Transverse colon (tissue), 4 donors: ENCODE measurements at regions not wholly inside any gene's neighbourhood (a gene's known extent, or its start where the extent isn't known, plus 50 kb on each side); places are given as distances from the start of the nearest gene placed in this dataset.

ENCODE experiments used
- DNase-seq: peaks from one replicate; pipeline ENCODE4 v3.0.0-alpha.2; 2019
- H3K27ac ChIP-seq, 4 donors: fragments of 200-600 bp; sonication (generic); 2 replicates each; pipeline ENCODE4 v1.5.1; 2016 to 2018; ENCODE audit warnings: inconsistent platforms in 4 of 4
- H3K27me3 ChIP-seq: fragments of 200-600 bp; sonication (generic); 2 replicates; pipeline ENCODE4 v1.5.1; 2017; ENCODE audit warnings: inconsistent platforms
- H3K36me3 ChIP-seq, 4 donors: fragments of 200-600 bp; sonication (generic); 2 replicates each; pipeline ENCODE4 v1.5.1; 2017 to 2019; ENCODE audit warnings: inconsistent platforms in 4 of 4
- H3K4me1 ChIP-seq, 4 donors: fragments of 200-600 bp; sonication (generic); 2 replicates each; pipeline ENCODE4 v1.5.1; 2017 to 2020; ENCODE audit warnings: inconsistent platforms in 4 of 4
- H3K4me3 ChIP-seq, 4 donors: fragments of 200-600 bp; sonication (generic); 1 replicate in 1 of 4; 2 replicates in 3 of 4; pipeline versions ENCODE4 v1.5.1 to v1.6.1; 2017 to 2019; ENCODE audit warnings: inconsistent platforms in 4 of 4
- H3K9me3 ChIP-seq, 2 donors: fragments of 200-600 bp; sonication (generic); 2 replicates each; pipeline ENCODE4 v1.5.1; 2017 to 2019; ENCODE audit warnings: inconsistent platforms in 2 of 2
- CTCF ChIP-seq, 5 experiments: fragments of 200-600 bp in 3 of 5; fragments of 450-650 bp in 2 of 5; sonication (generic) in 3 of 5; IDR thresholded peaks; 1 replicate in 2 of 5; 2 replicates in 3 of 5; pipeline ENCODE4 v1.5.1; 2016 to 2017; ENCODE audit warnings: antibody characterized with exemption in 5 of 5, inconsistent platforms in 3 of 5, mild to moderate bottlenecking in 2 of 5, moderate library complexity in 1 of 5
- EP300 ChIP-seq: sonication (generic); formaldehyde crosslinking; IDR thresholded peaks from one replicate; pipeline ENCODE4 v1.6.1; 2017; ENCODE audit warnings: antibody characterized with exemption, low read depth
- POLR2A ChIP-seq: fragments of 450-650 bp; IDR thresholded peaks from one replicate; pipeline ENCODE4 v1.6.1; 2016; ENCODE audit warnings: antibody characterized with exemption, mild to moderate bottlenecking, moderate library complexity
- POLR2AphosphoS5 ChIP-seq, 3 donors: sonication (generic); formaldehyde crosslinking; IDR thresholded peaks; one replicate each; pipeline ENCODE4 v1.6.1; 2016; ENCODE audit warnings: antibody characterized with exemption in 3 of 3
- WGBS, 2 donors: methylation state at CpG; one replicate each; pipeline ENCODE4 v1.1.5; 2018; ENCODE audit warnings: low coverage in 1 of 2; 5-methylcytosine and 5-hydroxymethylcytosine counted together
- in situ Hi-C, 4 donors: fragments of 200-750 bp; cut with MboI; loops; one replicate each; pipeline versions ENCODE4 v1.15.0 to v1.15.1; 2017; ENCODE audit warnings: low sequenced_read_pairs in 3 of 4, low pct_ligation_motif_present in 1 of 4, low pct_unique_long_range_greater_than_20kb in 1 of 4
- intact Hi-C: fragments of 100-400 bp; cut with DNase I; formaldehyde crosslinking; loops from one replicate; pipeline ENCODE4 v1.15.1; 2023; ENCODE audit warnings: low total_unique reads

- no peaks in the 10 kb centered on the region for H3K4me1 ChIP-seq
- no peaks in the 10 kb centered on the region for H3K27me3 ChIP-seq
- WGBS, 2 donors, result 20% methylated on average over 2 of the region's 2 CpGs; no CpG with 5 or more reads in 1 of the 2 donors
- no peaks in the 10 kb centered on the region for H3K9me3 ChIP-seq
- TF ChIP-seq POLR2AphosphoS5 (IDR thresholded peaks at IDR 0.05) (no peak), CTCF (IDR thresholded peaks at IDR 0.05) (no peak), POLR2A (no peak), EP300 (no peak)
- no peak overlapping the region for H3K27ac ChIP-seq
- in situ Hi-C loops, result no loop called here
- intact Hi-C loops, result no loop called here
- H3K4me3 ChIP-seq, result no peak overlapping the region
- H3K36me3 ChIP-seq, result no peaks in the 10 kb centered on the region
- DNase-seq, result no peak
Measured at GRCh38 chrX:42531441-42531840, 246.5 kb downstream of the PPP1R2C start.

- H3K9me3 ChIP-seq, result no peaks in the 10 kb centered on the region
- intact Hi-C loops, result no loop called here
- TF ChIP-seq EP300, result no peak
- TF ChIP-seq POLR2AphosphoS5 (IDR thresholded peaks at IDR 0.05), result no peak
- no peak for TF ChIP-seq POLR2A
- no peak for TF ChIP-seq CTCF (IDR thresholded peaks at IDR 0.05)
- no peaks in the 10 kb centered on the region for H3K27me3 ChIP-seq
- in situ Hi-C loops, result no loop called here
- no peak overlapping the region for H3K27ac ChIP-seq
- no peaks in the 10 kb centered on the region for H3K4me1 ChIP-seq
- H3K4me3 ChIP-seq, result no peak overlapping the region
- no peak for DNase-seq
- WGBS, 2 donors, result 88% methylated on average over 1 of the region's 1 CpG; no CpG with 5 or more reads in 1 of the 2 donors
- no peaks in the 10 kb centered on the region for H3K36me3 ChIP-seq
Measured at GRCh38 chrX:42530027-42530426, 247.9 kb downstream of the PPP1R2C start.

- intact Hi-C loops (no loop called here), in situ Hi-C loops (no loop called here)
- Histone ChIP-seq H3K36me3 (no peaks in the 10 kb centered on the region), H3K4me3 (no peak overlapping the region), H3K27me3 (no peaks in the 10 kb centered on the region), H3K27ac (no peak overlapping the region), H3K9me3 (no peaks in the 10 kb centered on the region), H3K4me1 (no peaks in the 10 kb centered on the region)
- TF ChIP-seq POLR2A (no peak), CTCF (IDR thresholded peaks at IDR 0.05) (no peak), POLR2AphosphoS5 (IDR thresholded peaks at IDR 0.05) (no peak), EP300 (no peak)
- WGBS, 2 donors, result 82% methylated on average over 1 of the region's 1 CpG; no CpG with 5 or more reads in 1 of the 2 donors
- no peak for DNase-seq
Measured at GRCh38 chrX:42524379-42524778, 253.6 kb downstream of the PPP1R2C start.

- in situ Hi-C loops (no loop called here), intact Hi-C loops (no loop called here)
- H3K4me1 ChIP-seq, result no peaks in the 10 kb centered on the region
- H3K36me3 ChIP-seq, result no peaks in the 10 kb centered on the region
- no peak overlapping the region for H3K4me3 ChIP-seq
- H3K9me3 ChIP-seq, result no peaks in the 10 kb centered on the region
- 79% methylated on average over 1 of the region's 1 CpG; no CpG with 5 or more reads in 1 of the 2 donors for WGBS, 2 donors
- no peaks in the 10 kb centered on the region for H3K27me3 ChIP-seq
- TF ChIP-seq CTCF (IDR thresholded peaks at IDR 0.05) (no peak), POLR2A (no peak), EP300 (no peak), POLR2AphosphoS5 (IDR thresholded peaks at IDR 0.05) (no peak)
- H3K27ac ChIP-seq, result no peak overlapping the region
- no peak for DNase-seq
Measured at GRCh38 chrX:42519666-42520231, 258.2 kb downstream of the PPP1R2C start.
